ENCODE measurements at regions not wholly inside any gene's neighbourhood (a gene's known extent, or its start where the extent isn't known, plus 50 kb on each side); places are given as distances from the start of the nearest gene placed in this dataset.
"Not testable (repeated sequence)": the region's sequence is repeated elsewhere in the genome, so short reads cannot be mapped to it uniquely, and the experiment has no call there.

DNA sequence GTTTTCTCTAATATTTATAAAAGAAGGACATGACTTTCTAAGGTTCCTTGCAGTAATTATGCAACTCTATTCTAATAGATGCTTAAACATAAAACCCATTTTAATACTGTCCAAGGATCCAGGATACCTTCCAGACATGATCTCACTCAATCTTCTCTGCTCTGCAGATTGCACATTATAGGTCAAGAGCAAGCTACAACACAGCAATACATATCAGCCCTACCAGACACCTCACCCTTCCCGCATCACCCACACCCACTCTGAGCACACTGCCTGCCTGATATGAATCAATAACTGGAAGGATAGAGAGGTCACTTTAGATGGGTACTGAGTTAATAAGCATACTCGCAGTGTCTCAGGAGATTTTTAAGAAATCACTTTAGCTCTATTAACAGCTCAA is 74.0 kb upstream of the NBPF26 start:
- TF ChIP-seq POLR2AphosphoS5 (IDR thresholded peaks at IDR 0.05; ENCODE audit: borderline replicate concordance, low read depth, low read length); EZH2 (IDR thresholded peaks at IDR 0.05); FOXP2 (optimal IDR thresholded peaks at IDR 0.05; ENCODE audit: control extremely low read depth, extremely low read length, insufficient read depth): not testable (repeated sequence)
